BLaER1 treated with 17β-estradiol and CSF1 and Interleukin-3, amounts not matched to agents 10 nM and 100 nM (cell line): ENCODE measurements at regions not wholly inside any gene's neighbourhood (a gene's known extent, or its start where the extent isn't known, plus 50 kb on each side); places are given as distances from the start of the nearest gene placed in this dataset.
"Not testable (repeated sequence)": the region's sequence is repeated elsewhere in the genome, so short reads cannot be mapped to it uniquely, and the experiment has no call there.

Experiments
- H3K27ac ChIP-seq, 11 experiments: shearing (Covaris generic); formaldehyde crosslinking; 2 replicates each; pipeline ENCODE4 v1.8.1; 2022
- H3K27me3 ChIP-seq, 11 experiments: shearing (Covaris generic); formaldehyde crosslinking; 2 replicates each; pipeline ENCODE4 v1.8.1; 2022
- H3K36me3 ChIP-seq, 11 experiments: shearing (Covaris generic); formaldehyde crosslinking; 2 replicates each; pipeline ENCODE4 v1.8.1; 2022
- H3K4me1 ChIP-seq, 10 experiments: shearing (Covaris generic); formaldehyde crosslinking; 2 replicates each; pipeline ENCODE4 v1.8.1; 2022
- H3K4me2 ChIP-seq, 11 experiments: shearing (Covaris generic); formaldehyde crosslinking; 2 replicates each; pipeline ENCODE4 v1.8.1; 2022
- H3K4me3 ChIP-seq, 10 experiments: shearing (Covaris generic); formaldehyde crosslinking; 2 replicates each; pipeline ENCODE4 v1.8.1; 2022
- H3K9ac ChIP-seq, 11 experiments: shearing (Covaris generic); formaldehyde crosslinking; 2 replicates each; pipeline ENCODE4 v1.8.1; 2022
- H3K9me3 ChIP-seq, 11 experiments: shearing (Covaris generic); formaldehyde crosslinking; replicated peaks in 1 of 11; 2 replicates each; pipeline ENCODE4 v1.8.1; 2022
- H4K20me1 ChIP-seq, 11 experiments: shearing (Covaris generic); formaldehyde crosslinking; 2 replicates each; pipeline ENCODE4 v1.8.1; 2022
- Cebpa-rat ChIP-seq, 11 experiments: shearing (Covaris generic); IDR thresholded peaks; 2 replicates each; pipeline ENCODE4 v1.8.1; 2022

GRCh38 chr1:96090134-96090533 is 631.5 kb upstream of the PTBP2 start:
- no peak for TF ChIP-seq Cebpa-rat (IDR thresholded peaks at IDR 0.05)
- Histone ChIP-seq H4K20me1 (no peaks in the 10 kb centered on the region), H3K27me3 (no peaks in the 10 kb centered on the region), H3K36me3 (no peaks in the 10 kb centered on the region), H3K27ac (no peak overlapping the region), H3K4me1 (no peaks in the 10 kb centered on the region), H3K4me2 (no peak overlapping the region), H3K4me3 (no peak overlapping the region), H3K9ac (no peak overlapping the region), H3K9me3 (no peaks in the 10 kb centered on the region)

GRCh38 chr1:96095849-96096612 is 625.6 kb upstream of the PTBP2 start:
- H4K20me1 ChIP-seq = no peaks in the 10 kb centered on the region
- no peaks in the 10 kb centered on the region for H3K36me3 ChIP-seq
- no peak for TF ChIP-seq Cebpa-rat (IDR thresholded peaks at IDR 0.05)
- no peak overlapping the region for H3K9ac ChIP-seq
- H3K4me1 ChIP-seq = peaks cover 0 to 8% (median 0%) of the 10 kb centered on the region in 10 experiments; a peak in 5 of 20 replicates
- no peak overlapping the region for H3K27ac ChIP-seq
- H3K4me2 ChIP-seq = no peak overlapping the region
- H3K4me3 ChIP-seq = no peak overlapping the region
- no peaks in the 10 kb centered on the region for H3K9me3 ChIP-seq
- no peaks in the 10 kb centered on the region for H3K27me3 ChIP-seq

- H3K9ac ChIP-seq = no peak overlapping the region
- H3K4me2 ChIP-seq = peak overlapping the region in 2 of 11 experiments; percentile 35 to 43; a peak in 3 of 22 replicates
- H3K4me3 ChIP-seq = no peak overlapping the region
- H3K9me3 ChIP-seq = no peaks in the 10 kb centered on the region
- H3K4me1 ChIP-seq = peaks cover 0 to 8% (median 0%) of the 10 kb centered on the region in 10 experiments; a peak in 5 of 20 replicates
- no peaks in the 10 kb centered on the region for H3K36me3 ChIP-seq
- no peaks in the 10 kb centered on the region for H4K20me1 ChIP-seq
- no peak overlapping the region for H3K27ac ChIP-seq
- TF ChIP-seq Cebpa-rat (IDR thresholded peaks at IDR 0.05) = no peak
- no peaks in the 10 kb centered on the region for H3K27me3 ChIP-seq
Measured at GRCh38 chr1:96096613-96097321, 624.8 kb upstream of the PTBP2 start.

DNA sequence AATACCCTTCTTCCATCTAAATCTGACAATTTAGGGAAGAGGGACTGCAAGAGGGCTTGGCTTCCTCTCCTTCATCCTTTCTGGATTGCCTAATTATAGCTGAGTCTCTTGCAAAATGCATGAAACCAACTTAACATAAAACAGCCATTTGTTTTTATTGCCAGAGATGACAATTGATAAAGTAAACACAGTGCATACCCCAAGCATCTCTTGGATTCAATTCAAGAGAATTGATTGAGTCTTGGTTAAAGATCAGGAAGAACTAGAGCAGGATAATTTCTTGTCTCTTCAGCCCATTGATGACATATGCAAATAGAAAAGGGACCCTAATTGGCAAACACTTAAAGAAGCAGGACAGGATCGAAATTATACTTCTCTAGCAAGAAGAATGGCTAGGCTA is 617.1 kb upstream of the PTBP2 start:
- no peaks in the 10 kb centered on the region for H3K27me3 ChIP-seq
- no peak overlapping the region for H3K4me3 ChIP-seq
- H3K36me3 ChIP-seq = no peaks in the 10 kb centered on the region
- no peak overlapping the region for H3K9ac ChIP-seq
- H3K9me3 ChIP-seq = no peaks in the 10 kb centered on the region
- H3K4me1 ChIP-seq = no peaks in the 10 kb centered on the region
- no peak overlapping the region for H3K27ac ChIP-seq
- H4K20me1 ChIP-seq = no peaks in the 10 kb centered on the region
- no peak overlapping the region for H3K4me2 ChIP-seq
- no peak for TF ChIP-seq Cebpa-rat (IDR thresholded peaks at IDR 0.05)

DNA sequence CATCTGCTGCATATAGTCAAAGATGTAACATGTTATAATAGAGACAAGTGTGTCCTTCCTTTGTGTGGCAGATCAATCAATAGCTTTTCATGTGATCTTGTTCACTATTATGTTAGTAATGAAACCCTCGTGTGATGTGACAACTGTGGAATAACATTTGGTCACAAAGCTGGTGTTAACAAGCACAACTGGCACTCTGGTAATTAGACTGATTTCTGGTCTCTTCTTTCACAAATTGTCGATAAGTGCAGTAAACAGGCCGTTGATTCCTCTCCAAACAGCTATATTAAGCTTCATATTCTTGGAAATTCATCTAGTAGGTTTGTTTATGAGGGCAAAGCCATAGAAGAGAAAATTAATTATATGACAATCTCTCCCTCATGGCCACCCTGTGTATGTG is 616.7 kb upstream of the PTBP2 start:
- H3K27ac ChIP-seq = no peak overlapping the region
- no peaks in the 10 kb centered on the region for H3K27me3 ChIP-seq
- no peak for TF ChIP-seq Cebpa-rat (IDR thresholded peaks at IDR 0.05)
- no peaks in the 10 kb centered on the region for H3K9me3 ChIP-seq
- H4K20me1 ChIP-seq = no peaks in the 10 kb centered on the region
- no peak overlapping the region for H3K4me2 ChIP-seq
- H3K9ac ChIP-seq = no peak overlapping the region
- H3K36me3 ChIP-seq = no peaks in the 10 kb centered on the region
- no peaks in the 10 kb centered on the region for H3K4me1 ChIP-seq
- H3K4me3 ChIP-seq = no peak overlapping the region

DNA sequence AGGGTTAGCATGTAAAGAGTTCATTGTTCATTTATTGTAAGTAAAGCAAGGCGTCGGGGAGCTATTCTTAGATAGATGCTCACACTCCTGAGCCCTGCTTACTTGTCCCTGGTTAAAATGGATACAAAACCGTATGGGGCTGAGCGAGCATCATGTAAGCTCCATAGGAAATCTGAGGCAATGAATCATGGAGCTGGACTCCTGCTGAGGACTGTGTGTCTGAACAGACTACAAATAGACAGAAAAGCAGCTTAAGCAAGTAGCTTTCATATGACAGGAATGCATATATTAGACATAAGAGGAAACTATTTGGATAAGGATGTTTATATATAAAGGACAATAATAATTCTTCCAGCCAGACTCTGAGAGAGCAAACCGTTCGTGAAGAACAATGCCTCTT is 604.9 kb upstream of the PTBP2 start:
- Histone ChIP-seq H4K20me1 (no peaks in the 10 kb centered on the region), H3K4me1 (peaks cover 0 to 6% (median 0%) of the 10 kb centered on the region in 10 experiments; a peak in 2 of 20 replicates), H3K9ac (no peak overlapping the region), H3K9me3 (no peaks in the 10 kb centered on the region), H3K27me3 (no peaks in the 10 kb centered on the region), H3K36me3 (no peaks in the 10 kb centered on the region), H3K4me2 (no peak overlapping the region), H3K27ac (no peak overlapping the region), H3K4me3 (no peak overlapping the region)
- no peak for TF ChIP-seq Cebpa-rat (IDR thresholded peaks at IDR 0.05)

GRCh38 chr1:96130432-96130831 is 591.2 kb upstream of the PTBP2 start:
- TF ChIP-seq Cebpa-rat (IDR thresholded peaks at IDR 0.05) = no peak
- Histone ChIP-seq H3K9me3 (no peaks in the 10 kb centered on the region), H3K27me3 (no peaks in the 10 kb centered on the region), H3K4me2 (no peak overlapping the region), H3K36me3 (no peaks in the 10 kb centered on the region), H4K20me1 (no peaks in the 10 kb centered on the region), H3K4me3 (no peak overlapping the region), H3K4me1 (peaks cover 0 to 12% (median 2%) of the 10 kb centered on the region in 10 experiments; a peak in 7 of 20 replicates), H3K9ac (no peak overlapping the region), H3K27ac (no peak overlapping the region)

DNA sequence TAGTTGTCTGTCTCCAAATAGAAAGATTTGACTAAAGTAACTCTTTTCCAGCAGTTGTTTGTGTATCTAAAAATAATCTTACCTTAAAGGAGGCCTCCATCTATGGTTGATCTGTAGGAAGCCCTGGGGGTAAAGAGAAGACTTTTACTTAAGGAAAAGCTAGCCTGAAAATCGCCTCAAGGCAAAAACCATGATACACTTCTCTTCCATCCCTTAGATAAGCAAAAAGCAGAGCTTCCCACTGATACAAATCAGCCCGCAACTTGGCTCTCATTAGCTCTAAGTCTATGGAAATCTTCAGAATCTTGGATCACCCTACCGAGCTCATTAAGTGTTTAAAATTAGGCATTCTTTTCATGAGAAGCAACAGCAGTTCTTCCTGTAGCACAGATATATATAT is 576.9 kb upstream of the PTBP2 start:
- TF ChIP-seq Cebpa-rat (IDR thresholded peaks at IDR 0.05) = no peak
- no peak overlapping the region for H3K4me3 ChIP-seq

GRCh38 chr1:96145492-96145891 is 576.1 kb upstream of the PTBP2 start:
- Histone ChIP-seq H4K20me1 (no peaks in the 10 kb centered on the region), H3K27ac (no peak overlapping the region), H3K27me3 (no peaks in the 10 kb centered on the region), H3K36me3 (no peaks in the 10 kb centered on the region), H3K9me3 (peaks cover 0 to 10% (median 0%) of the 10 kb centered on the region in 11 experiments; a peak in 3 of 22 replicates), H3K4me1 (no peaks in the 10 kb centered on the region), H3K9ac (no peak overlapping the region), H3K4me3 (no peak overlapping the region), H3K4me2 (no peak overlapping the region)
- no peak for TF ChIP-seq Cebpa-rat (IDR thresholded peaks at IDR 0.05)

More for the DNA sequence above, 576.9 kb upstream of the PTBP2 start:
- no peaks in the 10 kb centered on the region for H3K27me3 ChIP-seq
- peaks cover 0 to 13% (median 4%) of the 10 kb centered on the region in 11 experiments; a peak in 6 of 22 replicates for H3K9me3 ChIP-seq
- no peak overlapping the region for H3K4me2 ChIP-seq
- no peaks in the 10 kb centered on the region for H3K4me1 ChIP-seq
- H3K36me3 ChIP-seq = no peaks in the 10 kb centered on the region
- H4K20me1 ChIP-seq = no peaks in the 10 kb centered on the region
- no peak overlapping the region for H3K27ac ChIP-seq
- H3K9ac ChIP-seq = no peak overlapping the region

DNA sequence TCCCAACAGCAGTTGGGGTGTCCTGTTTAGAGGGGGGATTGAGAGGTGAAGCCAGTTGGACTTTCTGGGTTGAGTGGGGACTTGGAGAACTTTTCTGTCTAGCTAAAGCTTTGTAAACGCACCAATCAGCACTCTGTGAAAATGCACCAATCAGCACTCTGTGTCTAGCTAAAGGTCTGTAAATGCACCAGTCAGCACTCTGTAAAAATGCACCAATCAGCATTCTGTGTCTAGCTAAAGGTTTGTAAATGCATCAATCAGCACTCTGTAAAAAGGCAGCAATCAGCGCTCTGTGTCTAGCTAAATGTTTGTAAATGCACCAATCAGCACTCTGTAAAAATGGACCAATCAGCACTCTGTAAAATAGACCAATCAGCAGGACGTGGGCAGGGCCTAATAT is 568.6 kb upstream of the PTBP2 start:
- not testable (repeated sequence) for H3K36me3 ChIP-seq, H3K27ac ChIP-seq, H3K9ac ChIP-seq, H4K20me1 ChIP-seq, H3K27me3 ChIP-seq, H3K4me1 ChIP-seq, H3K4me3 ChIP-seq, H3K4me2 ChIP-seq
- peaks cover 15 to 36% (median 22%) of the 10 kb centered on the region in 11 experiments for H3K9me3 ChIP-seq
